HFF-Myc (cell line): ENCODE measurements at regions not wholly inside any gene's neighbourhood (a gene's known extent, or its start where the extent isn't known, plus 50 kb on each side); places are given as distances from the start of the nearest gene placed in this dataset.

Experiments used
- DNase-seq: peaks from one replicate; pipeline ENCODE4 v3.0.0-alpha.2; 2011; ENCODE audit warnings: low read depth; ENCODE audit errors: extremely low read depth
- H3K4me3 ChIP-seq: replicated peaks from 2 replicates; pipeline ENCODE4 v1.5.1; 2011; ENCODE audit warnings: low read depth, mild to moderate bottlenecking, control low read depth, low read length
- TF ChIP-seq, protein P1 (sequence below): IDR thresholded peaks from 2 replicates; pipeline ENCODE4 v1.5.1; 2012; ENCODE audit warnings: mild to moderate bottlenecking, low read depth, low read length, control low read depth; ENCODE audit errors: missing control alignments

- H3K4me3 ChIP-seq, result no peak overlapping the region
- TF ChIP-seq, protein P1, sequence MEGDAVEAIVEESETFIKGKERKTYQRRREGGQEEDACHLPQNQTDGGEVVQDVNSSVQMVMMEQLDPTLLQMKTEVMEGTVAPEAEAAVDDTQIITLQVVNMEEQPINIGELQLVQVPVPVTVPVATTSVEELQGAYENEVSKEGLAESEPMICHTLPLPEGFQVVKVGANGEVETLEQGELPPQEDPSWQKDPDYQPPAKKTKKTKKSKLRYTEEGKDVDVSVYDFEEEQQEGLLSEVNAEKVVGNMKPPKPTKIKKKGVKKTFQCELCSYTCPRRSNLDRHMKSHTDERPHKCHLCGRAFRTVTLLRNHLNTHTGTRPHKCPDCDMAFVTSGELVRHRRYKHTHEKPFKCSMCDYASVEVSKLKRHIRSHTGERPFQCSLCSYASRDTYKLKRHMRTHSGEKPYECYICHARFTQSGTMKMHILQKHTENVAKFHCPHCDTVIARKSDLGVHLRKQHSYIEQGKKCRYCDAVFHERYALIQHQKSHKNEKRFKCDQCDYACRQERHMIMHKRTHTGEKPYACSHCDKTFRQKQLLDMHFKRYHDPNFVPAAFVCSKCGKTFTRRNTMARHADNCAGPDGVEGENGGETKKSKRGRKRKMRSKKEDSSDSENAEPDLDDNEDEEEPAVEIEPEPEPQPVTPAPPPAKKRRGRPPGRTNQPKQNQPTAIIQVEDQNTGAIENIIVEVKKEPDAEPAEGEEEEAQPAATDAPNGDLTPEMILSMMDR, result no peak
- no peak for DNase-seq
Observed at GRCh38 chr9:103139891-103140290, 144.8 kb downstream of the CYLC2 start.

DNA sequence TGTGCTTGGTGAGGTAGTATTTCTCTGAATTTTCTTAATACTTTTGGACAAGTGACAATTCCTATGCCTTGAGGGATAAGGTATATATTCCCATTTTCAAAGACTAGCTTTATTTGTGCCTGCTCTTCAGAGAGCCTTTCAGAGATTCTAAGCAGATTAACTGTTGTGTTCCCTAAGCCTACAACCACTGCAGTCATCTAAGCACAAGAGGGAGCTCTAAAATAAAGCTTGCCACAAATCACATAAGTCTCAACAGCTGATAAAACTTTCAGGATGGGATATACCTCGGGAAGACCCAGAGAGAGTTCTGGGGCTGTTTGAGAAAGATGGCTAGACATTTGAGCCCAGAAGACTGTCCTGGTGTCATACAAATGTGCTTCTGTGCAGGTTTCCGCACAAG lies 157.3 kb downstream of the CYLC2 start:
- DNase-seq, result no peak
- TF ChIP-seq, protein P1, result no peak
- H3K4me3 ChIP-seq, result no peak overlapping the region

DNA sequence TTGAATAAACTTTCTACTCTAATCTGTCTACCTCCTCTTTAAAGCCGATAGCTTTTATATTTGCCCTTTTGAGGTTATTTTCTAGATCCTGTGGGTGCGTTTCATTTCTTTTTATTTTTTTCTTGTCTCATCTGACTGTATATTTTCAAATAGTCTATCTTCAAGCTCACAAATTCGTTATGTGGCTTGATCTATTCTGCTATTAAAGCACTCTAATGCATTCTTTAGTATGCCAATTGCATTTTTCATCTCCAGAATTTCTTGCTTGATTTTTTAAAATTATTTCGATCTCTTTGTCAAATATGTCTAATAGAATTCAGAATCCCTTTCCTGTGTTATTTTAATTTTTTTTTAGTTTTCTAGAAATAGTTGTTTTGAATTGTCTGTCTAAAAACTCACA lies 172.4 kb downstream of the CYLC2 start:
- TF ChIP-seq, protein P1, result no peak
- H3K4me3 ChIP-seq, result no peak overlapping the region
- DNase-seq, result no peak

GRCh38 chr9:103168254-103168653 lies 173.1 kb downstream of the CYLC2 start:
- TF ChIP-seq, protein P1, result no peak
- DNase-seq, result no peak
- H3K4me3 ChIP-seq, result no peak overlapping the region

GRCh38 chr9:103169798-103170197 lies 174.7 kb downstream of the CYLC2 start:
- DNase-seq, result no peak
- TF ChIP-seq, protein P1, result no peak
- no peak overlapping the region for H3K4me3 ChIP-seq

GRCh38 chr9:103183701-103184171 lies 188.6 kb downstream of the CYLC2 start:
- DNase-seq, result no peak
- no peak overlapping the region for H3K4me3 ChIP-seq
- TF ChIP-seq, protein P1, result no peak

DNA sequence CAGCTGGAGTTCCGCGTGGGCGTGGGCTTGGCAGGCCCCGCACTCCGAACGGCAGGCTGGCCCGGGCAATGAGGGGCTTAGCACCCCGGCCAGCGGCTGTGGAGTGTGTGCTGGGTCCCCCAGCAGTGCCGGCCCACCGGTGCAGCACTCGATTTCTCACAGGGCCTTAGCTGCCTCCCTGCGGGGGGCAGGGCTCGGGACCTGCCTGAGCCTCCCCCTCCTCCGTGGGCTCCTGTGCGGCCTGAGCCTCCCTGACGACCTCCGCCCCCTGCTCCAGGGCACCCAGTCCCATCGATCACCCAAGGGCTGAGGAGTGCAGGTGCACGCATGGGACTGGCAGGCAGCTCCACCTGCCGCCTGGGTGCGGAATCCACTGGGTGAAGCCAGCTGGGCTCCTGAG lies 191.8 kb downstream of the CYLC2 start:
- TF ChIP-seq, protein P1, result no peak
- no peak for DNase-seq
- no peak overlapping the region for H3K4me3 ChIP-seq
